SK-N-SH (cell line): ENCODE measurements at regions not wholly inside any gene's neighbourhood (a gene's known extent, or its start where the extent isn't known, plus 50 kb on each side); places are given as distances from the start of the nearest gene placed in this dataset.

Source experiments
- MEF2A ChIP-seq: IDR thresholded peaks from 2 replicates; pipeline ENCODE4 v1.4.0; 2012; ENCODE audit warnings: low read depth, borderline replicate concordance
- TF ChIP-seq, protein P1 (sequence below): fragments of 150-350 bp; IDR thresholded peaks from 2 replicates; pipeline ENCODE4 v1.6.1; 2017; ENCODE audit warnings: antibody characterized with exemption, low read length, low read depth, borderline replicate concordance
- TF ChIP-seq, protein P2 (sequence below): fragments of 200-600 bp; sonication (generic); IDR thresholded peaks from 2 replicates; pipeline ENCODE4 v1.6.1; 2017; ENCODE audit warnings: antibody characterized with exemption, mild to moderate bottlenecking, moderate library complexity

DNA sequence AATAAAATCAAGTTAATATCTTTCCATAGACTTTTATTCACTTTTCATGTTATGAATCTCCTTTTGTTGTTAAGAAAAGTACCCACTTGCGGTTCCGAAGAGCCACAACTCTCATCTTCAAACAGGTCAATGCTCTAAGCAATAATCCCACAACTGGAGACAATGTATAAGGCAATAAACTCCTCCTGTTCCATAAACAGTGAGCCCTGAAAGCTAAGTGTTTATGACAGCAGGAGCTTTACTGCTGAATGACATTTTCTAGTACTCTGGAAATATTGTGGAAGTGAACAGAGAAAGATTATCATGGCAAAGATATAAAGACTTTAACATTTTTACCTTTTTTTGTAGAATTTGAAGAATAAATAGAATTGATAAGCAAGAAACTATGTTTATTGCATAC, 213.5 kb upstream of the MBL2 start:
- TF ChIP-seq, protein P1, sequence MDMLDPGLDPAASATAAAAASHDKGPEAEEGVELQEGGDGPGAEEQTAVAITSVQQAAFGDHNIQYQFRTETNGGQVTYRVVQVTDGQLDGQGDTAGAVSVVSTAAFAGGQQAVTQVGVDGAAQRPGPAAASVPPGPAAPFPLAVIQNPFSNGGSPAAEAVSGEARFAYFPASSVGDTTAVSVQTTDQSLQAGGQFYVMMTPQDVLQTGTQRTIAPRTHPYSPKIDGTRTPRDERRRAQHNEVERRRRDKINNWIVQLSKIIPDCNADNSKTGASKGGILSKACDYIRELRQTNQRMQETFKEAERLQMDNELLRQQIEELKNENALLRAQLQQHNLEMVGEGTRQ = no peak
- no peak for TF ChIP-seq MEF2A
- TF ChIP-seq, protein P2, sequence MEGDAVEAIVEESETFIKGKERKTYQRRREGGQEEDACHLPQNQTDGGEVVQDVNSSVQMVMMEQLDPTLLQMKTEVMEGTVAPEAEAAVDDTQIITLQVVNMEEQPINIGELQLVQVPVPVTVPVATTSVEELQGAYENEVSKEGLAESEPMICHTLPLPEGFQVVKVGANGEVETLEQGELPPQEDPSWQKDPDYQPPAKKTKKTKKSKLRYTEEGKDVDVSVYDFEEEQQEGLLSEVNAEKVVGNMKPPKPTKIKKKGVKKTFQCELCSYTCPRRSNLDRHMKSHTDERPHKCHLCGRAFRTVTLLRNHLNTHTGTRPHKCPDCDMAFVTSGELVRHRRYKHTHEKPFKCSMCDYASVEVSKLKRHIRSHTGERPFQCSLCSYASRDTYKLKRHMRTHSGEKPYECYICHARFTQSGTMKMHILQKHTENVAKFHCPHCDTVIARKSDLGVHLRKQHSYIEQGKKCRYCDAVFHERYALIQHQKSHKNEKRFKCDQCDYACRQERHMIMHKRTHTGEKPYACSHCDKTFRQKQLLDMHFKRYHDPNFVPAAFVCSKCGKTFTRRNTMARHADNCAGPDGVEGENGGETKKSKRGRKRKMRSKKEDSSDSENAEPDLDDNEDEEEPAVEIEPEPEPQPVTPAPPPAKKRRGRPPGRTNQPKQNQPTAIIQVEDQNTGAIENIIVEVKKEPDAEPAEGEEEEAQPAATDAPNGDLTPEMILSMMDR = no peak
